HCT116 (cell line): ENCODE measurements at regions not wholly inside any gene's neighbourhood (a gene's known extent, or its start where the extent isn't known, plus 50 kb on each side); places are given as distances from the start of the nearest gene placed in this dataset.

Experiments used
- EGR1 ChIP-seq: IDR thresholded peaks from 2 replicates; pipeline ENCODE4 v1.6.1; 2012; ENCODE audit warnings: low read depth
- JUND ChIP-seq: IDR thresholded peaks from 2 replicates; pipeline ENCODE4 v1.6.1; 2012
- POLR2A ChIP-seq: IDR thresholded peaks from 2 replicates; pipeline ENCODE4 v1.7.0; 2011; ENCODE audit warnings: borderline replicate concordance; ENCODE audit not compliant: insufficient read depth, insufficient read length; ENCODE audit errors: extremely low read depth
- ZBTB33 ChIP-seq: IDR thresholded peaks from 2 replicates; pipeline ENCODE4 v1.6.1; 2011; ENCODE audit warnings: mild to moderate bottlenecking, low read length, moderate library complexity; ENCODE audit not compliant: insufficient replicate concordance; ENCODE audit errors: extremely low read depth
- TF ChIP-seq, protein P1 (sequence below): IDR thresholded peaks from 2 replicates; pipeline ENCODE4 v1.6.1; 2012
- TF ChIP-seq, protein P2 (sequence below), 3 experiments: fragments of 200-600 bp in 1 of 3; sonication (generic) in 1 of 3; IDR thresholded peaks in 2 of 3; conservative IDR thresholded peaks in 1 of 3; 2 replicates each; pipeline ENCODE4 v1.5.1; 2012 to 2017; ENCODE audit warnings: low read depth in 2 of 3, low read length in 2 of 3, antibody characterized with exemption in 1 of 3, borderline replicate concordance in 1 of 3, control low read depth in 1 of 3, mild to moderate bottlenecking in 1 of 3, mixed read lengths in 1 of 3, mixed run types in 1 of 3, moderate library complexity in 1 of 3; ENCODE audit not compliant: insufficient read depth in 1 of 3

DNA sequence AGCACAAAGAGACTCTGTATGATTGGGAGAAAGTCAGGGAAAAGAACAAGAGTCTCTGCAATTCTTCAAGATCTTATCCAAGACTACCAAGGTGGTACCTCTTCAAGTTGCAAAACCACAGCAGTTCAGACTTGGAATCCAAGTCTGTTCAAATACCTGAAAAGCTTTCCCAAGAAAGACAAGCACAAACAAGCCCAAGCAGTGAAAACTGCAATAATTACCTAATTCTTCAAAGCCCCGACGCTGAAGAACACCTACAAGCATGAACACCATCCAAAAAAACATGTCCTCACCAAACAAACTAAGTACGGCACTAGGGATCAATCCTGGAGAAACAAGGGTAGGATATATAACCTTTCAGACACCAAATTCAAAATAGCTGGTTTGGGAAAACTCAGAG lies 299.3 kb upstream of the ALCAM start:
- TF ChIP-seq POLR2A (no peak), EGR1 (no peak), JUND (no peak), ZBTB33 (no peak)
- TF ChIP-seq, protein P1, sequence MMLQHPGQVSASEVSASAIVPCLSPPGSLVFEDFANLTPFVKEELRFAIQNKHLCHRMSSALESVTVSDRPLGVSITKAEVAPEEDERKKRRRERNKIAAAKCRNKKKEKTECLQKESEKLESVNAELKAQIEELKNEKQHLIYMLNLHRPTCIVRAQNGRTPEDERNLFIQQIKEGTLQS: no peak
- TF ChIP-seq, protein P2, sequence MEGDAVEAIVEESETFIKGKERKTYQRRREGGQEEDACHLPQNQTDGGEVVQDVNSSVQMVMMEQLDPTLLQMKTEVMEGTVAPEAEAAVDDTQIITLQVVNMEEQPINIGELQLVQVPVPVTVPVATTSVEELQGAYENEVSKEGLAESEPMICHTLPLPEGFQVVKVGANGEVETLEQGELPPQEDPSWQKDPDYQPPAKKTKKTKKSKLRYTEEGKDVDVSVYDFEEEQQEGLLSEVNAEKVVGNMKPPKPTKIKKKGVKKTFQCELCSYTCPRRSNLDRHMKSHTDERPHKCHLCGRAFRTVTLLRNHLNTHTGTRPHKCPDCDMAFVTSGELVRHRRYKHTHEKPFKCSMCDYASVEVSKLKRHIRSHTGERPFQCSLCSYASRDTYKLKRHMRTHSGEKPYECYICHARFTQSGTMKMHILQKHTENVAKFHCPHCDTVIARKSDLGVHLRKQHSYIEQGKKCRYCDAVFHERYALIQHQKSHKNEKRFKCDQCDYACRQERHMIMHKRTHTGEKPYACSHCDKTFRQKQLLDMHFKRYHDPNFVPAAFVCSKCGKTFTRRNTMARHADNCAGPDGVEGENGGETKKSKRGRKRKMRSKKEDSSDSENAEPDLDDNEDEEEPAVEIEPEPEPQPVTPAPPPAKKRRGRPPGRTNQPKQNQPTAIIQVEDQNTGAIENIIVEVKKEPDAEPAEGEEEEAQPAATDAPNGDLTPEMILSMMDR (IDR thresholded peaks at IDR 0.05 in 2 of 3, conservative IDR thresholded peaks at IDR 0.05 in 1 of 3; ENCODE audit: borderline replicate concordance in 1 of 3, insufficient read depth in 1 of 3, low read depth in 2 of 3, low read length in 2 of 3): no peak
